ENCODE measurements at regions not wholly inside any gene's neighbourhood (a gene's known extent, or its start where the extent isn't known, plus 50 kb on each side); places are given as distances from the start of the nearest gene placed in this dataset.

GRCh38 chr2:198347946-198348345 lies 543.6 kb downstream of the PLCL1 start:
- no peaks in the 10 kb centered on the region for H3K79me2 ChIP-seq (ENCODE audit: control insufficient read depth, insufficient read depth, low read length)
- no peak overlapping the region for H3K9ac ChIP-seq (ENCODE audit: low read length)
- no peaks in the 10 kb centered on the region for H3K36me3 ChIP-seq (ENCODE audit: control insufficient read depth, insufficient read depth, low read length)
- no peaks in the 10 kb centered on the region for H3K4me1 ChIP-seq (ENCODE audit: control insufficient read depth, low read depth, low read length)
- no peak overlapping the region for H3K18ac ChIP-seq (ENCODE audit: low read length)
- no peak overlapping the region for H3K56ac ChIP-seq (ENCODE audit: low read length)
- no peak overlapping the region for H2BK15ac ChIP-seq (replicated peaks; ENCODE audit: low read depth)
- H2BK120ac ChIP-seq (ENCODE audit: low read depth, low read length) = no peak overlapping the region
- H3K4me3 ChIP-seq (ENCODE audit: low read length) = no peak overlapping the region
- no peaks in the 10 kb centered on the region for H3K79me1 ChIP-seq (ENCODE audit: low read length)
- H3K23ac ChIP-seq (ENCODE audit: low read length) = no peak overlapping the region
- DNase-seq = no peak
- H2AK5ac ChIP-seq (ENCODE audit: low read length) = no peak overlapping the region
- H3K4ac ChIP-seq (ENCODE audit: low read depth, low read length) = no peak overlapping the region
- WGBS (ENCODE audit: extremely low coverage, insufficient coverage, low lambda C conversion rate) = no CpG with 5 or more reads among the region's 4 CpGs
- no peak overlapping the region for H3K4me2 ChIP-seq (ENCODE audit: low read length)
- no peak overlapping the region for H3K27ac ChIP-seq (ENCODE audit: low read depth, low read length)
- H4K5ac ChIP-seq (ENCODE audit: low read length) = no peak overlapping the region
- no peaks in the 10 kb centered on the region for H3K27me3 ChIP-seq (ENCODE audit: insufficient read depth, low read length, poor library complexity)
- H2BK5ac ChIP-seq (ENCODE audit: low read length) = no peak overlapping the region
- no peak overlapping the region for H4K8ac ChIP-seq (ENCODE audit: low read depth, low read length)

GRCh38 chr2:198347349-198347748 lies 543.0 kb downstream of the PLCL1 start:
- no CpG with 5 or more reads among the region's 3 CpGs for WGBS (ENCODE audit: extremely low coverage, insufficient coverage, low lambda C conversion rate)
- peak; percentile 6 for DNase-seq
- no peak overlapping the region for H3K18ac ChIP-seq (ENCODE audit: low read length)

GRCh38 chr2:198343471-198343870 lies 539.1 kb downstream of the PLCL1 start:
- H3K18ac ChIP-seq (ENCODE audit: low read length) = no peak overlapping the region
- no peak for DNase-seq
- no peak overlapping the region for H3K56ac ChIP-seq (ENCODE audit: low read length)
- no peaks in the 10 kb centered on the region for H3K79me1 ChIP-seq (ENCODE audit: low read length)
- no peak overlapping the region for H3K9ac ChIP-seq (ENCODE audit: low read length)
- no CpG with 5 or more reads among the region's 1 CpG for WGBS (ENCODE audit: extremely low coverage, insufficient coverage, low lambda C conversion rate)
- H2BK15ac ChIP-seq (replicated peaks; ENCODE audit: low read depth) = no peak overlapping the region
- no peak overlapping the region for H3K27ac ChIP-seq (ENCODE audit: low read depth, low read length)
- no peaks in the 10 kb centered on the region for H3K36me3 ChIP-seq (ENCODE audit: control insufficient read depth, insufficient read depth, low read length)
- no peak overlapping the region for H4K5ac ChIP-seq (ENCODE audit: low read length)
- H3K4me1 ChIP-seq (ENCODE audit: control insufficient read depth, low read depth, low read length) = no peaks in the 10 kb centered on the region
- no peak overlapping the region for H3K4ac ChIP-seq (ENCODE audit: low read depth, low read length)
- no peak overlapping the region for H3K4me3 ChIP-seq (ENCODE audit: low read length)
- H2BK120ac ChIP-seq (ENCODE audit: low read depth, low read length) = no peak overlapping the region
- no peak overlapping the region for H3K23ac ChIP-seq (ENCODE audit: low read length)
- H4K8ac ChIP-seq (ENCODE audit: low read depth, low read length) = no peak overlapping the region
- H3K4me2 ChIP-seq (ENCODE audit: low read length) = no peak overlapping the region
- H2BK5ac ChIP-seq (ENCODE audit: low read length) = no peak overlapping the region
- no peak overlapping the region for H2AK5ac ChIP-seq (ENCODE audit: low read length)
- H3K27me3 ChIP-seq (ENCODE audit: insufficient read depth, low read length, poor library complexity) = no peaks in the 10 kb centered on the region
- no peaks in the 10 kb centered on the region for H3K79me2 ChIP-seq (ENCODE audit: control insufficient read depth, insufficient read depth, low read length)

More at GRCh38 chr2:198347349-198347748, 543.0 kb downstream of the PLCL1 start:
- Histone ChIP-seq H3K4ac (ENCODE audit: low read depth, low read length) (no peak overlapping the region), H3K4me3 (ENCODE audit: low read length) (no peak overlapping the region), H3K9ac (ENCODE audit: low read length) (no peak overlapping the region), H2BK15ac (replicated peaks; ENCODE audit: low read depth) (no peak overlapping the region), H2AK5ac (ENCODE audit: low read length) (no peak overlapping the region), H2BK5ac (ENCODE audit: low read length) (no peak overlapping the region), H3K4me2 (ENCODE audit: low read length) (no peak overlapping the region), H3K36me3 (ENCODE audit: control insufficient read depth, insufficient read depth, low read length) (no peaks in the 10 kb centered on the region), H3K4me1 (ENCODE audit: control insufficient read depth, low read depth, low read length) (no peaks in the 10 kb centered on the region), H3K27ac (ENCODE audit: low read depth, low read length) (no peak overlapping the region), H2BK120ac (ENCODE audit: low read depth, low read length) (no peak overlapping the region), H4K8ac (ENCODE audit: low read depth, low read length) (no peak overlapping the region), H3K79me1 (ENCODE audit: low read length) (no peaks in the 10 kb centered on the region), H3K27me3 (ENCODE audit: insufficient read depth, low read length, poor library complexity) (no peaks in the 10 kb centered on the region), H4K5ac (ENCODE audit: low read length) (no peak overlapping the region), H3K79me2 (ENCODE audit: control insufficient read depth, insufficient read depth, low read length) (no peaks in the 10 kb centered on the region), H3K23ac (ENCODE audit: low read length) (no peak overlapping the region), H3K56ac (ENCODE audit: low read length) (no peak overlapping the region)

- H3K27me3 ChIP-seq (ENCODE audit: insufficient read depth, low read length, poor library complexity) = no peaks in the 10 kb centered on the region
- H3K79me2 ChIP-seq (ENCODE audit: control insufficient read depth, insufficient read depth, low read length) = no peaks in the 10 kb centered on the region
- H4K8ac ChIP-seq (ENCODE audit: low read depth, low read length) = no peak overlapping the region
- H3K4ac ChIP-seq (ENCODE audit: low read depth, low read length) = no peak overlapping the region
- H3K23ac ChIP-seq (ENCODE audit: low read length) = no peak overlapping the region
- no peak overlapping the region for H4K5ac ChIP-seq (ENCODE audit: low read length)
- peaks cover 4% of the 10 kb centered on the region for H3K4me1 ChIP-seq (ENCODE audit: control insufficient read depth, low read depth, low read length)
- DNase-seq = no peak
- no peak overlapping the region for H3K9ac ChIP-seq (ENCODE audit: low read length)
- WGBS (ENCODE audit: extremely low coverage, insufficient coverage, low lambda C conversion rate) = no CpG with 5 or more reads among the region's 2 CpGs
- no peak overlapping the region for H3K4me2 ChIP-seq (ENCODE audit: low read length)
- H3K18ac ChIP-seq (ENCODE audit: low read length) = no peak overlapping the region
- H3K27ac ChIP-seq (ENCODE audit: low read depth, low read length) = no peak overlapping the region
- H3K56ac ChIP-seq (ENCODE audit: low read length) = no peak overlapping the region
- H3K79me1 ChIP-seq (ENCODE audit: low read length) = no peaks in the 10 kb centered on the region
- H2BK15ac ChIP-seq (replicated peaks; ENCODE audit: low read depth) = no peak overlapping the region
- no peak overlapping the region for H2BK5ac ChIP-seq (ENCODE audit: low read length)
- H2AK5ac ChIP-seq (ENCODE audit: low read length) = no peak overlapping the region
- no peaks in the 10 kb centered on the region for H3K36me3 ChIP-seq (ENCODE audit: control insufficient read depth, insufficient read depth, low read length)
- no peak overlapping the region for H2BK120ac ChIP-seq (ENCODE audit: low read depth, low read length)
- H3K4me3 ChIP-seq (ENCODE audit: low read length) = no peak overlapping the region
Observed at GRCh38 chr2:198340846-198341245, 536.5 kb downstream of the PLCL1 start.

- no peak for DNase-seq
- no peak overlapping the region for H3K56ac ChIP-seq (ENCODE audit: low read length)
- H3K79me1 ChIP-seq (ENCODE audit: low read length) = no peaks in the 10 kb centered on the region
- H4K5ac ChIP-seq (ENCODE audit: low read length) = no peak overlapping the region
- H3K4me2 ChIP-seq (ENCODE audit: low read length) = no peak overlapping the region
- H2BK120ac ChIP-seq (ENCODE audit: low read depth, low read length) = no peak overlapping the region
- no peak overlapping the region for H4K8ac ChIP-seq (ENCODE audit: low read depth, low read length)
- no peaks in the 10 kb centered on the region for H3K36me3 ChIP-seq (ENCODE audit: control insufficient read depth, insufficient read depth, low read length)
- no peak overlapping the region for H2BK5ac ChIP-seq (ENCODE audit: low read length)
- H3K4me3 ChIP-seq (ENCODE audit: low read length) = no peak overlapping the region
- WGBS (ENCODE audit: extremely low coverage, insufficient coverage, low lambda C conversion rate) = no CpG with 5 or more reads among the region's 5 CpGs
- H3K27me3 ChIP-seq (ENCODE audit: insufficient read depth, low read length, poor library complexity) = no peaks in the 10 kb centered on the region
- H3K23ac ChIP-seq (ENCODE audit: low read length) = no peak overlapping the region
- H2AK5ac ChIP-seq (ENCODE audit: low read length) = no peak overlapping the region
- no peak overlapping the region for H3K27ac ChIP-seq (ENCODE audit: low read depth, low read length)
- peaks cover 4% of the 10 kb centered on the region for H3K4me1 ChIP-seq (ENCODE audit: control insufficient read depth, low read depth, low read length)
- H3K79me2 ChIP-seq (ENCODE audit: control insufficient read depth, insufficient read depth, low read length) = no peaks in the 10 kb centered on the region
- H3K18ac ChIP-seq (ENCODE audit: low read length) = no peak overlapping the region
- no peak overlapping the region for H2BK15ac ChIP-seq (replicated peaks; ENCODE audit: low read depth)
- no peak overlapping the region for H3K9ac ChIP-seq (ENCODE audit: low read length)
- no peak overlapping the region for H3K4ac ChIP-seq (ENCODE audit: low read depth, low read length)
Observed at GRCh38 chr2:198339116-198339515, 534.7 kb downstream of the PLCL1 start.

- no peak overlapping the region for H3K9ac ChIP-seq (ENCODE audit: low read length)
- peaks cover 4% of the 10 kb centered on the region for H3K4me1 ChIP-seq (ENCODE audit: control insufficient read depth, low read depth, low read length)
- no CpG with 5 or more reads among the region's 3 CpGs for WGBS (ENCODE audit: extremely low coverage, insufficient coverage, low lambda C conversion rate)
- no peak overlapping the region for H3K23ac ChIP-seq (ENCODE audit: low read length)
- no peak overlapping the region for H3K56ac ChIP-seq (ENCODE audit: low read length)
- DNase-seq = peak; percentile 45
- no peak overlapping the region for H2AK5ac ChIP-seq (ENCODE audit: low read length)
- H3K27ac ChIP-seq (ENCODE audit: low read depth, low read length) = no peak overlapping the region
- H4K5ac ChIP-seq (ENCODE audit: low read length) = no peak overlapping the region
- no peak overlapping the region for H3K4ac ChIP-seq (ENCODE audit: low read depth, low read length)
- H2BK5ac ChIP-seq (ENCODE audit: low read length) = no peak overlapping the region
- H3K4me3 ChIP-seq (ENCODE audit: low read length) = no peak overlapping the region
- H2BK120ac ChIP-seq (ENCODE audit: low read depth, low read length) = no peak overlapping the region
- no peaks in the 10 kb centered on the region for H3K27me3 ChIP-seq (ENCODE audit: insufficient read depth, low read length, poor library complexity)
- H3K36me3 ChIP-seq (ENCODE audit: control insufficient read depth, insufficient read depth, low read length) = no peaks in the 10 kb centered on the region
- H2BK15ac ChIP-seq (replicated peaks; ENCODE audit: low read depth) = no peak overlapping the region
- no peaks in the 10 kb centered on the region for H3K79me1 ChIP-seq (ENCODE audit: low read length)
- no peak overlapping the region for H3K4me2 ChIP-seq (ENCODE audit: low read length)
- H3K18ac ChIP-seq (ENCODE audit: low read length) = no peak overlapping the region
- H3K79me2 ChIP-seq (ENCODE audit: control insufficient read depth, insufficient read depth, low read length) = no peaks in the 10 kb centered on the region
- no peak overlapping the region for H4K8ac ChIP-seq (ENCODE audit: low read depth, low read length)
Observed at GRCh38 chr2:198337368-198337767, 533.0 kb downstream of the PLCL1 start.
